ENCODE measurements at regions not wholly inside any gene's neighbourhood (a gene's known extent, or its start where the extent isn't known, plus 50 kb on each side); places are given as distances from the start of the nearest gene placed in this dataset.

GRCh38 chr10:117662751-117663540 is 120.4 kb downstream of the EMX2 start:
- H3K9ac ChIP-seq (ENCODE audit: low read depth, low read length), result no peak overlapping the region
- H3K4me3 ChIP-seq (ENCODE audit: low read depth, low read length), result no peak overlapping the region

GRCh38 chr10:117663750-117664149 is 121.2 kb downstream of the EMX2 start:
- no peaks in the 10 kb centered on the region for H3K27me3 ChIP-seq (ENCODE audit: control insufficient read depth, insufficient read depth, low read length)
- H3K9me3 ChIP-seq (ENCODE audit: control insufficient read depth, insufficient read depth, low read length), result no peaks in the 10 kb centered on the region
- H3K4me3 ChIP-seq (ENCODE audit: low read depth, low read length), result no peak overlapping the region
- H3K36me3 ChIP-seq (ENCODE audit: control insufficient read depth, insufficient read depth, low read length), result no peaks in the 10 kb centered on the region
- H3K9ac ChIP-seq (ENCODE audit: low read depth, low read length), result no peak overlapping the region
- H3K4me1 ChIP-seq (ENCODE audit: control insufficient read depth, insufficient read depth, low read length), result no peaks in the 10 kb centered on the region

More at GRCh38 chr10:117662751-117663540, 120.4 kb downstream of the EMX2 start:
- Histone ChIP-seq H3K9me3 (ENCODE audit: control insufficient read depth, insufficient read depth, low read length) (no peaks in the 10 kb centered on the region), H3K36me3 (ENCODE audit: control insufficient read depth, insufficient read depth, low read length) (no peaks in the 10 kb centered on the region), H3K4me1 (ENCODE audit: control insufficient read depth, insufficient read depth, low read length) (no peaks in the 10 kb centered on the region), H3K27me3 (ENCODE audit: control insufficient read depth, insufficient read depth, low read length) (no peaks in the 10 kb centered on the region)

- H3K9me3 ChIP-seq (ENCODE audit: control insufficient read depth, insufficient read depth, low read length), result no peaks in the 10 kb centered on the region
- H3K27me3 ChIP-seq (ENCODE audit: control insufficient read depth, insufficient read depth, low read length), result no peaks in the 10 kb centered on the region
- no peak overlapping the region for H3K9ac ChIP-seq (ENCODE audit: low read depth, low read length)
- H3K36me3 ChIP-seq (ENCODE audit: control insufficient read depth, insufficient read depth, low read length), result no peaks in the 10 kb centered on the region
- H3K4me1 ChIP-seq (ENCODE audit: control insufficient read depth, insufficient read depth, low read length), result no peaks in the 10 kb centered on the region
- H3K4me3 ChIP-seq (ENCODE audit: low read depth, low read length), result no peak overlapping the region
Measured at GRCh38 chr10:117664288-117664687, 121.7 kb downstream of the EMX2 start.

GRCh38 chr10:117666166-117666565 is 123.6 kb downstream of the EMX2 start:
- H3K4me1 ChIP-seq (ENCODE audit: control insufficient read depth, insufficient read depth, low read length), result no peaks in the 10 kb centered on the region
- no peak overlapping the region for H3K4me3 ChIP-seq (ENCODE audit: low read depth, low read length)
- H3K36me3 ChIP-seq (ENCODE audit: control insufficient read depth, insufficient read depth, low read length), result no peaks in the 10 kb centered on the region
- no peak overlapping the region for H3K9ac ChIP-seq (ENCODE audit: low read depth, low read length)
- no peaks in the 10 kb centered on the region for H3K9me3 ChIP-seq (ENCODE audit: control insufficient read depth, insufficient read depth, low read length)
- H3K27me3 ChIP-seq (ENCODE audit: control insufficient read depth, insufficient read depth, low read length), result no peaks in the 10 kb centered on the region

GRCh38 chr10:117666965-117667364 is 124.4 kb downstream of the EMX2 start:
- Histone ChIP-seq H3K36me3 (ENCODE audit: control insufficient read depth, insufficient read depth, low read length) (no peaks in the 10 kb centered on the region), H3K9me3 (ENCODE audit: control insufficient read depth, insufficient read depth, low read length) (no peaks in the 10 kb centered on the region), H3K4me3 (ENCODE audit: low read depth, low read length) (no peak overlapping the region), H3K9ac (ENCODE audit: low read depth, low read length) (no peak overlapping the region), H3K4me1 (ENCODE audit: control insufficient read depth, insufficient read depth, low read length) (no peaks in the 10 kb centered on the region), H3K27me3 (ENCODE audit: control insufficient read depth, insufficient read depth, low read length) (no peaks in the 10 kb centered on the region)

- Histone ChIP-seq H3K27me3 (ENCODE audit: control insufficient read depth, insufficient read depth, low read length) (no peaks in the 10 kb centered on the region), H3K4me1 (ENCODE audit: control insufficient read depth, insufficient read depth, low read length) (no peaks in the 10 kb centered on the region), H3K4me3 (ENCODE audit: low read depth, low read length) (no peak overlapping the region), H3K9me3 (ENCODE audit: control insufficient read depth, insufficient read depth, low read length) (no peaks in the 10 kb centered on the region), H3K9ac (ENCODE audit: low read depth, low read length) (no peak overlapping the region), H3K36me3 (ENCODE audit: control insufficient read depth, insufficient read depth, low read length) (peaks cover 2% of the 10 kb centered on the region)
Measured at GRCh38 chr10:117667831-117668230, 125.3 kb downstream of the EMX2 start.

GRCh38 chr10:117668327-117669008 is 125.9 kb downstream of the EMX2 start:
- no peak overlapping the region for H3K4me3 ChIP-seq (ENCODE audit: low read depth, low read length)
- peaks cover 2% of the 10 kb centered on the region for H3K36me3 ChIP-seq (ENCODE audit: control insufficient read depth, insufficient read depth, low read length)
- no peaks in the 10 kb centered on the region for H3K27me3 ChIP-seq (ENCODE audit: control insufficient read depth, insufficient read depth, low read length)
- H3K4me1 ChIP-seq (ENCODE audit: control insufficient read depth, insufficient read depth, low read length), result no peaks in the 10 kb centered on the region
- H3K9me3 ChIP-seq (ENCODE audit: control insufficient read depth, insufficient read depth, low read length), result no peaks in the 10 kb centered on the region
- no peak overlapping the region for H3K9ac ChIP-seq (ENCODE audit: low read depth, low read length)

GRCh38 chr10:117669122-117669521 is 126.6 kb downstream of the EMX2 start:
- Histone ChIP-seq H3K27me3 (ENCODE audit: control insufficient read depth, insufficient read depth, low read length) (no peaks in the 10 kb centered on the region), H3K4me3 (ENCODE audit: low read depth, low read length) (no peak overlapping the region), H3K9ac (ENCODE audit: low read depth, low read length) (no peak overlapping the region)

GRCh38 chr10:117670116-117670904 is 127.8 kb downstream of the EMX2 start:
- Histone ChIP-seq H3K4me3 (ENCODE audit: low read depth, low read length) (no peak overlapping the region), H3K36me3 (ENCODE audit: control insufficient read depth, insufficient read depth, low read length) (peaks cover 2% of the 10 kb centered on the region), H3K9me3 (ENCODE audit: control insufficient read depth, insufficient read depth, low read length) (no peaks in the 10 kb centered on the region), H3K27me3 (ENCODE audit: control insufficient read depth, insufficient read depth, low read length) (no peaks in the 10 kb centered on the region), H3K9ac (ENCODE audit: low read depth, low read length) (no peak overlapping the region), H3K4me1 (ENCODE audit: control insufficient read depth, insufficient read depth, low read length) (no peaks in the 10 kb centered on the region)

More at GRCh38 chr10:117669122-117669521, 126.6 kb downstream of the EMX2 start:
- no peaks in the 10 kb centered on the region for H3K4me1 ChIP-seq (ENCODE audit: control insufficient read depth, insufficient read depth, low read length)
- peaks cover 2% of the 10 kb centered on the region for H3K36me3 ChIP-seq (ENCODE audit: control insufficient read depth, insufficient read depth, low read length)
- H3K9me3 ChIP-seq (ENCODE audit: control insufficient read depth, insufficient read depth, low read length), result no peaks in the 10 kb centered on the region

GRCh38 chr10:117673230-117674010 is 130.9 kb downstream of the EMX2 start:
- H3K4me3 ChIP-seq (ENCODE audit: low read depth, low read length), result no peak overlapping the region
- no peaks in the 10 kb centered on the region for H3K9me3 ChIP-seq (ENCODE audit: control insufficient read depth, insufficient read depth, low read length)
- H3K36me3 ChIP-seq (ENCODE audit: control insufficient read depth, insufficient read depth, low read length), result peaks cover 2% of the 10 kb centered on the region
- H3K9ac ChIP-seq (ENCODE audit: low read depth, low read length), result no peak overlapping the region
- no peaks in the 10 kb centered on the region for H3K4me1 ChIP-seq (ENCODE audit: control insufficient read depth, insufficient read depth, low read length)
- H3K27me3 ChIP-seq (ENCODE audit: control insufficient read depth, insufficient read depth, low read length), result no peaks in the 10 kb centered on the region

GRCh38 chr10:117674201-117674600 is 131.7 kb downstream of the EMX2 start:
- H3K36me3 ChIP-seq (ENCODE audit: control insufficient read depth, insufficient read depth, low read length), result peaks cover 2% of the 10 kb centered on the region
- no peaks in the 10 kb centered on the region for H3K4me1 ChIP-seq (ENCODE audit: control insufficient read depth, insufficient read depth, low read length)
- no peaks in the 10 kb centered on the region for H3K9me3 ChIP-seq (ENCODE audit: control insufficient read depth, insufficient read depth, low read length)
- no peak overlapping the region for H3K9ac ChIP-seq (ENCODE audit: low read depth, low read length)
- H3K4me3 ChIP-seq (ENCODE audit: low read depth, low read length), result no peak overlapping the region
- no peaks in the 10 kb centered on the region for H3K27me3 ChIP-seq (ENCODE audit: control insufficient read depth, insufficient read depth, low read length)
